HFF-Myc (cell line): ENCODE measurements at regions not wholly inside any gene's neighbourhood (a gene's known extent, or its start where the extent isn't known, plus 50 kb on each side); places are given as distances from the start of the nearest gene placed in this dataset.

Experiments
- DNase-seq: peaks from one replicate; pipeline ENCODE4 v3.0.0-alpha.2; 2011; ENCODE audit warnings: low read depth; ENCODE audit errors: extremely low read depth
- H3K4me3 ChIP-seq: replicated peaks from 2 replicates; pipeline ENCODE4 v1.5.1; 2011; ENCODE audit warnings: low read depth, mild to moderate bottlenecking, control low read depth, low read length
- TF ChIP-seq, protein P1 (sequence below): IDR thresholded peaks from 2 replicates; pipeline ENCODE4 v1.5.1; 2012; ENCODE audit warnings: mild to moderate bottlenecking, low read depth, low read length, control low read depth; ENCODE audit errors: missing control alignments

DNA sequence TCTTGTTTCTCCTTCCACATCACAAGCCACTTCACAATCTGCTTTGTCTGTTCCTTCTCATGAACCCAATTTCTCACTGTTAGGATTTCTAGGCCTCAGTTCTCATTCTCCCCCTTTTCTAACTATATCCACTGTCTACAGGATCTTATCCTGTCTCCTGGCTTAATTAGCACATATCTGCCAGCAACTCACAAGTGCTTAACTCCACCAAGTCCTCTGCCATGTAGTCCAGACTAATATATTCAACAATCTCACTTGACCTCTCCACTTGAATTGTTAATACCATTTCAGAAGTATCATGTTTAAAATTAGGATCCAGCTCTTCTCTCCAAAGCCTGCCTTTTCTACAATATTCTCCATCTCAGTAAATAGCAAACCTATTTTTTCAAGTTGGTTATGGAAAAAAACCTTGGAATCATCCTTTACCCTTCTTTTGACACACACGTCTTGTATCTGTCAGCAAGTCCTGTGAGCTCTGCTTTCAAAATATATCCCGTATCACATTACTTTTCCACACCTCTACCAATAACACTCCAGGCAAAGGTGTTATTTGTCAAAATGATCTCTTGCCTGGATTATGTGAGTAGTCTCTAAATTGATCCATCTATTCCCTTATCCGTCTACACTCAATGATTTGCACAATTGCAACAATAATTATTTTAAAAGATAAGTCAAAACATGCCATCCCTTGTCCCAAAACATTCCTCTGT, 127.2 kb upstream of the SLIT2 start:
- no peak overlapping the region for H3K4me3 ChIP-seq
- no peak for DNase-seq
- TF ChIP-seq, protein P1, sequence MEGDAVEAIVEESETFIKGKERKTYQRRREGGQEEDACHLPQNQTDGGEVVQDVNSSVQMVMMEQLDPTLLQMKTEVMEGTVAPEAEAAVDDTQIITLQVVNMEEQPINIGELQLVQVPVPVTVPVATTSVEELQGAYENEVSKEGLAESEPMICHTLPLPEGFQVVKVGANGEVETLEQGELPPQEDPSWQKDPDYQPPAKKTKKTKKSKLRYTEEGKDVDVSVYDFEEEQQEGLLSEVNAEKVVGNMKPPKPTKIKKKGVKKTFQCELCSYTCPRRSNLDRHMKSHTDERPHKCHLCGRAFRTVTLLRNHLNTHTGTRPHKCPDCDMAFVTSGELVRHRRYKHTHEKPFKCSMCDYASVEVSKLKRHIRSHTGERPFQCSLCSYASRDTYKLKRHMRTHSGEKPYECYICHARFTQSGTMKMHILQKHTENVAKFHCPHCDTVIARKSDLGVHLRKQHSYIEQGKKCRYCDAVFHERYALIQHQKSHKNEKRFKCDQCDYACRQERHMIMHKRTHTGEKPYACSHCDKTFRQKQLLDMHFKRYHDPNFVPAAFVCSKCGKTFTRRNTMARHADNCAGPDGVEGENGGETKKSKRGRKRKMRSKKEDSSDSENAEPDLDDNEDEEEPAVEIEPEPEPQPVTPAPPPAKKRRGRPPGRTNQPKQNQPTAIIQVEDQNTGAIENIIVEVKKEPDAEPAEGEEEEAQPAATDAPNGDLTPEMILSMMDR: no peak

DNA sequence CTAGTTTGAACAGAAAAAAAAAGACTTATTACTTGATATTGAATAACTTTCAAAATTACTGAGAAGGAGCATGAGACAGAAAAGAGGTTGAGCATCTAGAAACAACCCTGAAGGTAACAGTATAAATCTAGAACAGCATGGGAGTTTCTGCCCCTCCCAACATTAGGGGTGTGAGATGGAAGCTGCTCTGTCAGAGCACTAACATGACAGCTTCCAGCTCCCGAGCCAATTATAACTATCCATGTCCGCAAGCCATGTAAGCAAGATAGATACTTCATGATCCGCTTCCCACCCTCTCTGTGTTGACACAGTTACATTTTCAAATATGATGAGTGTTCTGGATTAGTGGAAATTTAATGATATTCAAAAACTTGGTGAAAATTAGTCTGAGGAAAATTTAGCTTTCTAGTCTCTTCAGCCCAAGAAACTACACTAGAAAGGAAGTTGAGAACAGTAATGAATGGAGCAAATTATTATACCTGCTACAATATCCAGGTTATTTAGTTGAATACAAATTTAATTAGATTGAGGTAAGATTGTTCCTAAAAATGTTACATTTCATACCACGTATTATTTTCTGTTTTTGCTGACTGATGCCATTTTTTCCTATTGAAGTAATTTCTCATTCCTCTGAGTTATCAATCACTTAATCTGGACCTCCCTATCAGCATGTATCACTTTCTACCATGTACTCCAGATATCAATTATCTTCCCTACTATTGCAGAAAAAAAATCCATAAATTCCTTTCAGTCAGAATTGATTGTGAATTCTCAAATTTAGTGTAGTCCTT, 129.3 kb upstream of the SLIT2 start:
- H3K4me3 ChIP-seq: no peak overlapping the region
- DNase-seq: no peak
- TF ChIP-seq, protein P1: no peak

DNA sequence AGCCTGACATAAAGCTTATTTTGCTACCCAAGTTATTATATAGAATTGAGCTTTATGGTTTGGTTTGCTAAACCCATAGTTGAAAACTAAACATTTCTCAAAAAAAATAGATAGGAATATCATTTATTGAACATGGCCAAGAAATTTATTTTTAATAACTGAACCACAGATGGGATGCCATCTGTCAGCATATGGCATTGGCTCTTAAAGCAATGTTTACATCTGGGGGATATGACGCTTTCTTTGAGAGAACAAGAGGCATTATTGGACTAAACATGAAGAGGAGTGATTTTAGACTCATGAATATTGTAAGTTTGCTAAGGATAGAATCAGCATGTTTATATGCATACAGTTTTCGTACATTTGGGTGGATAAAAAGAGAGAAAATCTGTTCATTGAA, 132.6 kb upstream of the SLIT2 start:
- no peak for DNase-seq
- TF ChIP-seq, protein P1: no peak
- no peak overlapping the region for H3K4me3 ChIP-seq

DNA sequence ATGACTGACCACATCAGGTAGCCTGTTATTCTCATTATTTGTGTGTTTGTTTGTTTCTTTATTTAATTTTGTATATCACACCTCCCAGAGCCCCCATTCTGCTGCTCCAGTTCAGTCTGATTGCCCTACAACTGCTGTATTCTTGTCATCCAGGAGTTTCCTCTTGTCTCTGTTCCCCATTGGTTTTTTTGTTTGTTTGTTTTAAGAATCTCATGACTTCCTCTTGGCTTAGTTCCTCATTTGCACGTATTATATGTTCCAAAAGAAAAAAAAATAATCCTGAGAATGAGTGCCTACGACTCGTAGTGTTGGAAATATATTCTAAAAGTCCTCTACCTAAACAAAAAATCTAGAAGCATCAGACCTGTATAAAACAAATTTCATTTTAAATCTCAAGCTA, 142.3 kb upstream of the SLIT2 start:
- TF ChIP-seq, protein P1: no peak
- H3K4me3 ChIP-seq: no peak overlapping the region
- no peak for DNase-seq

DNA sequence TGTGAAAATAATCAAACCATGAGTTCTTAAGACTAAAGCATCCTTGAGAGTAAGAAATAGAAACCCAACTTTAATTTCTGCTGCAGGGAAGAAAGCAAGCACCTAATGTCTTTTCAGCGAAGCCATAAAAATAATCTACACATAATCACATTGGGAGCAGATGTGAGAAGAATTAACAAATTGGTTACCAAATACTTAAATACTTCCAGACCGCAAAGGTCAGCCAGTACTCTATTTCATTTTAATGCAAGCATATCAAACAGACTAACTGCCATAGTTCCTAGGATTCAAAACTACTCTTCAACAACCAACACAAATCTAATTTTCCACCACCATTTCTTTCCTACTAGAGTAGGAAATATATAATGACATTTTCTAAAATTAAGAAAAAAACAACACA, 144.8 kb upstream of the SLIT2 start:
- H3K4me3 ChIP-seq: no peak overlapping the region
- no peak for DNase-seq
- TF ChIP-seq, protein P1: no peak

DNA sequence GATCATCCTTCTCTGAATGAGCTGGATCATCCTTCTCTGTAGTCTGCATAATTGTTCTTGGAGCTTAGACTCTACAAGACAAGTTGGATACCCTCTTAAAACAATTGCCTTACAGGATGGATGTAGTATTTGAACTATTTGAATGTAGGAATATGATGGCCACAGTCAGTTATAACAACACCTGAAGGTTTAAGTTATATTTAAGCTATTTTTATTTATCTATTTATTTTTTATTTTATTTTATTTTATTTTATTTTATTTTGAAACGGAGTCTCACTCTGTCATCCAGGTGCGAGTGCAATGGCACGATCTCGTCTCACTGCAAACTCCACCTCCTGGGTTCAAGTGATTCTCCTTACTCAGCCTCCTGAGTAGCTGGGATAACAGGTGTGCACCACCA, 149.9 kb upstream of the SLIT2 start:
- TF ChIP-seq, protein P1: no peak
- H3K4me3 ChIP-seq: no peak overlapping the region
- no peak for DNase-seq
